Prostate gland (tissue), 2 donors: ENCODE measurements at regions not wholly inside any gene's neighbourhood (a gene's known extent, or its start where the extent isn't known, plus 50 kb on each side); places are given as distances from the start of the nearest gene placed in this dataset.

Experiments
- CTCF ChIP-seq, 4 experiments: fragments of 200-600 bp in 2 of 4; fragments of 450-650 bp in 2 of 4; sonication (generic) in 2 of 4; IDR thresholded peaks; 1 replicate in 3 of 4; 2 replicates in 1 of 4; pipeline ENCODE4 v1.5.1; 2016 to 2019; ENCODE audit warnings: antibody characterized with exemption in 4 of 4, mild to moderate bottlenecking in 2 of 4, moderate library complexity in 2 of 4
- POLR2A ChIP-seq: fragments of 450-650 bp; IDR thresholded peaks from one replicate; pipeline ENCODE4 v1.6.1; 2016; ENCODE audit warnings: antibody characterized with exemption, mild to moderate bottlenecking

GRCh38 chr1:98490099-98490498 is 171.4 kb upstream of the SNX7 start:
- TF ChIP-seq CTCF (IDR thresholded peaks at IDR 0.05) = no peak
- no peak for TF ChIP-seq POLR2A
